ENCODE measurements at regions not wholly inside any gene's neighbourhood (a gene's known extent, or its start where the extent isn't known, plus 50 kb on each side); places are given as distances from the start of the nearest gene placed in this dataset.

- no peak overlapping the region for H3K27ac Mint-ChIP-seq
- no peak overlapping the region for H3K4me3 Mint-ChIP-seq
- no peaks in the 10 kb centered on the region for H3K9me3 Mint-ChIP-seq
- no peaks in the 10 kb centered on the region for H3K4me1 Mint-ChIP-seq
- no peaks in the 10 kb centered on the region for H3K27me3 Mint-ChIP-seq
- H3K36me3 Mint-ChIP-seq (ENCODE audit: low read depth) = no peaks in the 10 kb centered on the region
- no peak for ATAC-seq (replicated peaks)
Observed at GRCh38 chr4:158068068-158068467, 104.8 kb downstream of the GASK1B start.

GRCh38 chr4:158067646-158068045 lies 105.2 kb downstream of the GASK1B start:
- H3K4me1 Mint-ChIP-seq = no peaks in the 10 kb centered on the region
- no peak overlapping the region for H3K4me3 Mint-ChIP-seq
- H3K9me3 Mint-ChIP-seq = no peaks in the 10 kb centered on the region
- no peak overlapping the region for H3K27ac Mint-ChIP-seq
- no peaks in the 10 kb centered on the region for H3K27me3 Mint-ChIP-seq
- ATAC-seq (replicated peaks) = no peak
- no peaks in the 10 kb centered on the region for H3K36me3 Mint-ChIP-seq (ENCODE audit: low read depth)

- no peaks in the 10 kb centered on the region for H3K4me1 Mint-ChIP-seq
- no peak overlapping the region for H3K27ac Mint-ChIP-seq
- no peaks in the 10 kb centered on the region for H3K36me3 Mint-ChIP-seq (ENCODE audit: low read depth)
- no peaks in the 10 kb centered on the region for H3K9me3 Mint-ChIP-seq
- H3K4me3 Mint-ChIP-seq = no peak overlapping the region
- no peaks in the 10 kb centered on the region for H3K27me3 Mint-ChIP-seq
- no peak for ATAC-seq (replicated peaks)
Observed at GRCh38 chr4:158065603-158066002, 107.2 kb downstream of the GASK1B start.

- Mint-ChIP-seq H3K36me3 (ENCODE audit: low read depth) (no peaks in the 10 kb centered on the region), H3K27ac (no peak overlapping the region), H3K9me3 (no peaks in the 10 kb centered on the region), H3K4me3 (no peak overlapping the region), H3K27me3 (no peaks in the 10 kb centered on the region), H3K4me1 (no peaks in the 10 kb centered on the region)
- ATAC-seq (replicated peaks) = no peak
Observed at GRCh38 chr4:158065176-158065575, 107.6 kb downstream of the GASK1B start.

GRCh38 chr4:158056689-158057245 lies 116.1 kb downstream of the GASK1B start:
- Mint-ChIP-seq H3K27me3 (peaks cover 5% of the 10 kb centered on the region), H3K27ac (no peak overlapping the region), H3K36me3 (ENCODE audit: low read depth) (no peaks in the 10 kb centered on the region), H3K9me3 (no peaks in the 10 kb centered on the region), H3K4me1 (no peaks in the 10 kb centered on the region), H3K4me3 (no peak overlapping the region)
- ATAC-seq (replicated peaks) = no peak

- no peak overlapping the region for H3K4me3 Mint-ChIP-seq
- H3K27ac Mint-ChIP-seq = no peak overlapping the region
- no peaks in the 10 kb centered on the region for H3K36me3 Mint-ChIP-seq (ENCODE audit: low read depth)
- H3K4me1 Mint-ChIP-seq = no peaks in the 10 kb centered on the region
- ATAC-seq (replicated peaks) = no peak
- H3K27me3 Mint-ChIP-seq = peaks cover 5% of the 10 kb centered on the region
- no peaks in the 10 kb centered on the region for H3K9me3 Mint-ChIP-seq
Observed at GRCh38 chr4:158055668-158056067, 117.2 kb downstream of the GASK1B start.

- Mint-ChIP-seq H3K36me3 (ENCODE audit: low read depth) (no peaks in the 10 kb centered on the region), H3K4me3 (no peak overlapping the region), H3K27ac (no peak overlapping the region), H3K27me3 (peaks cover 5% of the 10 kb centered on the region), H3K4me1 (no peaks in the 10 kb centered on the region), H3K9me3 (no peaks in the 10 kb centered on the region)
- ATAC-seq (replicated peaks) = no peak
Observed at GRCh38 chr4:158053801-158054200, 119.0 kb downstream of the GASK1B start.

- Mint-ChIP-seq H3K4me3 (no peak overlapping the region), H3K36me3 (ENCODE audit: low read depth) (no peaks in the 10 kb centered on the region), H3K27ac (no peak overlapping the region), H3K9me3 (no peaks in the 10 kb centered on the region), H3K27me3 (peaks cover 5% of the 10 kb centered on the region), H3K4me1 (no peaks in the 10 kb centered on the region)
- ATAC-seq (replicated peaks) = no peak
Observed at GRCh38 chr4:158053086-158053485, 119.7 kb downstream of the GASK1B start.

GRCh38 chr4:158051401-158052235 lies 121.2 kb downstream of the GASK1B start:
- H3K27me3 Mint-ChIP-seq = peaks cover 2% of the 10 kb centered on the region
- no peaks in the 10 kb centered on the region for H3K4me1 Mint-ChIP-seq
- no peaks in the 10 kb centered on the region for H3K36me3 Mint-ChIP-seq (ENCODE audit: low read depth)
- no peaks in the 10 kb centered on the region for H3K9me3 Mint-ChIP-seq
- ATAC-seq (replicated peaks) = no peak
- no peak overlapping the region for H3K4me3 Mint-ChIP-seq
- H3K27ac Mint-ChIP-seq = no peak overlapping the region

GRCh38 chr4:158050942-158051341 lies 121.9 kb downstream of the GASK1B start:
- H3K4me1 Mint-ChIP-seq = no peaks in the 10 kb centered on the region
- H3K9me3 Mint-ChIP-seq = peaks cover 3% of the 10 kb centered on the region
- H3K27ac Mint-ChIP-seq = no peak overlapping the region
- H3K4me3 Mint-ChIP-seq = no peak overlapping the region
- no peaks in the 10 kb centered on the region for H3K27me3 Mint-ChIP-seq
- H3K36me3 Mint-ChIP-seq (ENCODE audit: low read depth) = no peaks in the 10 kb centered on the region
- ATAC-seq (replicated peaks) = no peak

- no peaks in the 10 kb centered on the region for H3K27me3 Mint-ChIP-seq
- no peaks in the 10 kb centered on the region for H3K36me3 Mint-ChIP-seq (ENCODE audit: low read depth)
- H3K4me3 Mint-ChIP-seq = no peak overlapping the region
- no peak for ATAC-seq (replicated peaks)
- H3K9me3 Mint-ChIP-seq = peaks cover 3% of the 10 kb centered on the region
- H3K4me1 Mint-ChIP-seq = no peaks in the 10 kb centered on the region
- H3K27ac Mint-ChIP-seq = no peak overlapping the region
Observed at GRCh38 chr4:158046345-158046744, 126.5 kb downstream of the GASK1B start.

- Mint-ChIP-seq H3K27me3 (no peaks in the 10 kb centered on the region), H3K4me1 (no peaks in the 10 kb centered on the region), H3K36me3 (ENCODE audit: low read depth) (no peaks in the 10 kb centered on the region), H3K27ac (no peak overlapping the region), H3K4me3 (no peak overlapping the region), H3K9me3 (peaks cover 4% of the 10 kb centered on the region)
- ATAC-seq (replicated peaks) = no peak
Observed at GRCh38 chr4:158043971-158044618, 128.7 kb downstream of the GASK1B start.

GRCh38 chr4:158042591-158043030 lies 130.2 kb downstream of the GASK1B start:
- Mint-ChIP-seq H3K4me1 (no peaks in the 10 kb centered on the region), H3K36me3 (ENCODE audit: low read depth) (no peaks in the 10 kb centered on the region), H3K4me3 (no peak overlapping the region), H3K27me3 (no peaks in the 10 kb centered on the region), H3K9me3 (peaks cover 7% of the 10 kb centered on the region), H3K27ac (no peak overlapping the region)
- no peak for ATAC-seq (replicated peaks)

GRCh38 chr4:158038718-158039117 lies 134.1 kb downstream of the GASK1B start:
- H3K36me3 Mint-ChIP-seq (ENCODE audit: low read depth) = no peaks in the 10 kb centered on the region
- no peak overlapping the region for H3K27ac Mint-ChIP-seq
- no peaks in the 10 kb centered on the region for H3K4me1 Mint-ChIP-seq
- H3K27me3 Mint-ChIP-seq = no peaks in the 10 kb centered on the region
- ATAC-seq (replicated peaks) = no peak
- H3K9me3 Mint-ChIP-seq = peaks cover 4% of the 10 kb centered on the region
- no peak overlapping the region for H3K4me3 Mint-ChIP-seq

- Mint-ChIP-seq H3K27me3 (no peaks in the 10 kb centered on the region), H3K36me3 (ENCODE audit: low read depth) (no peaks in the 10 kb centered on the region), H3K9me3 (peaks cover 4% of the 10 kb centered on the region), H3K4me1 (no peaks in the 10 kb centered on the region), H3K27ac (no peak overlapping the region), H3K4me3 (no peak overlapping the region)
- no peak for ATAC-seq (replicated peaks)
Observed at GRCh38 chr4:158036998-158037397, 135.8 kb downstream of the GASK1B start.
